OCI-LY7 (cell line): ENCODE measurements at regions not wholly inside any gene's neighbourhood (a gene's known extent, or its start where the extent isn't known, plus 50 kb on each side); places are given as distances from the start of the nearest gene placed in this dataset.

ENCODE experiments used
- BruUV-seq: library from RNA; stranded (reverse); fragments of 400-500 nt; replicated peaks from 2 replicates; lab custom pipeline; 2021; lab: Mats Ljungman, UMichigan
- CTCF ChIA-PET: fragments of 300-600 bp; sonication (Branson Sonifier 250); formaldehyde crosslinking; loops from one replicate; lab custom pipeline; 2022; ENCODE audit warnings: antibody characterized with exemption; ENCODE audit not compliant: unreplicated experiment; lab: Charles Lee
- POLR2A ChIA-PET: fragments of 300-600 bp; sonication (Branson Sonifier 250); formaldehyde crosslinking; loops from one replicate; lab custom pipeline; 2022; ENCODE audit warnings: antibody characterized with exemption; lab: Charles Lee
- DNase-seq: peaks from one replicate; pipeline ENCODE4 v3.0.0-alpha.2; 2015; ENCODE audit warnings: low spot score
- H2AFZ ChIP-seq: fragments of 200-600 bp; sonication (generic), shearing (Covaris generic); 2 replicates; pipeline ENCODE4 v1.6.1; 2014; ENCODE audit warnings: mild to moderate bottlenecking, antibody characterized with exemption, low read length, moderate library complexity
- H3K27ac ChIP-seq: fragments of 200-600 bp; sonication (generic); 2 replicates; pipeline ENCODE4 v1.5.1; 2014; ENCODE audit warnings: mixed run types, low read depth, mild to moderate bottlenecking, moderate library complexity, low read length, inconsistent platforms; ENCODE audit not compliant: poor library complexity, severe bottlenecking
- H3K36me3 ChIP-seq: fragments of 200-600 bp; sonication (generic); 2 replicates; pipeline ENCODE4 v1.6.1; 2014; ENCODE audit warnings: mild to moderate bottlenecking, antibody characterized with exemption, low read length, moderate library complexity, mixed read lengths; ENCODE audit not compliant: insufficient read depth
- H3K4me1 ChIP-seq: fragments of 200-600 bp; sonication (generic); 2 replicates; pipeline ENCODE4 v1.5.1; 2014; ENCODE audit warnings: mild to moderate bottlenecking, low read length; ENCODE audit not compliant: insufficient read depth, poor library complexity, severe bottlenecking
- H3K4me2 ChIP-seq: fragments of 200-600 bp; sonication (generic); 2 replicates; pipeline ENCODE4 v1.6.1; 2014; ENCODE audit warnings: mild to moderate bottlenecking, low read length
- H3K4me3 ChIP-seq: fragments of 200-600 bp; sonication (generic); 2 replicates; pipeline ENCODE4 v1.5.1; 2014; ENCODE audit warnings: mild to moderate bottlenecking, low read depth, low read length; ENCODE audit not compliant: poor library complexity, severe bottlenecking
- H3K79me2 ChIP-seq: fragments of 200-600 bp; sonication (generic); 2 replicates; pipeline ENCODE4 v1.6.1; 2016; ENCODE audit warnings: low read depth, mild to moderate bottlenecking, low read length, moderate library complexity, mixed read lengths; ENCODE audit not compliant: insufficient read depth
- H3K9me2 ChIP-seq: fragments of 200-600 bp; sonication (generic); 2 replicates; pipeline ENCODE4 v1.6.1; 2016; ENCODE audit warnings: mild to moderate bottlenecking, low read length, mixed read lengths; ENCODE audit not compliant: insufficient read depth
- H3K9me3 ChIP-seq: fragments of 200-600 bp; sonication (generic); 2 replicates; pipeline ENCODE4 v1.6.1; 2014; ENCODE audit warnings: mild to moderate bottlenecking, mixed run types, low read length, mixed read lengths
- H4K20me1 ChIP-seq: fragments of 200-600 bp; sonication (generic); 2 replicates; pipeline ENCODE4 v1.6.1; 2014; ENCODE audit warnings: mild to moderate bottlenecking, antibody characterized with exemption, low read length, moderate library complexity, mixed read lengths; ENCODE audit not compliant: insufficient read depth
- EZH2phosphoT487 ChIP-seq: fragments of 200-600 bp; sonication (generic); IDR thresholded peaks from 2 replicates; pipeline ENCODE4 v1.6.1; 2018; ENCODE audit warnings: low read depth, borderline replicate concordance, mild to moderate bottlenecking, mixed run types, antibody characterized with exemption, low read length, moderate library complexity, mixed read lengths
- intact Hi-C: fragments of 100-400 bp; cut with micrococcal nuclease; formaldehyde crosslinking; loops from one replicate; pipeline ENCODE4 v1.10.0; 2022; ENCODE audit not compliant: unreplicated experiment
- TF ChIP-seq, protein P1 (sequence below): fragments of 200-600 bp; sonication (generic); conservative IDR thresholded peaks from 2 replicates; pipeline ENCODE4 v1.5.1; 2014; ENCODE audit warnings: mild to moderate bottlenecking, antibody characterized with exemption, low read length, moderate library complexity, mixed read lengths

- Histone ChIP-seq H3K4me2 (no peak overlapping the region), H3K9me2 (no peaks in the 10 kb centered on the region), H3K27ac (no peak overlapping the region), H2AFZ (no peak overlapping the region), H3K9me3 (no peaks in the 10 kb centered on the region), H3K79me2 (no peaks in the 10 kb centered on the region), H3K4me1 (no peaks in the 10 kb centered on the region), H3K36me3 (no peaks in the 10 kb centered on the region), H3K4me3 (no peak overlapping the region), H4K20me1 (no peaks in the 10 kb centered on the region)
- ChIA-PET CTCF (no interaction called here), POLR2A (interaction anchor here (0.6 kb wide), 1 partner anchor 38 kb away, joined by 3 read pairs; no protein-coding TSS in a partner anchor)
- TF ChIP-seq EZH2phosphoT487: no peak
- TF ChIP-seq, protein P1, sequence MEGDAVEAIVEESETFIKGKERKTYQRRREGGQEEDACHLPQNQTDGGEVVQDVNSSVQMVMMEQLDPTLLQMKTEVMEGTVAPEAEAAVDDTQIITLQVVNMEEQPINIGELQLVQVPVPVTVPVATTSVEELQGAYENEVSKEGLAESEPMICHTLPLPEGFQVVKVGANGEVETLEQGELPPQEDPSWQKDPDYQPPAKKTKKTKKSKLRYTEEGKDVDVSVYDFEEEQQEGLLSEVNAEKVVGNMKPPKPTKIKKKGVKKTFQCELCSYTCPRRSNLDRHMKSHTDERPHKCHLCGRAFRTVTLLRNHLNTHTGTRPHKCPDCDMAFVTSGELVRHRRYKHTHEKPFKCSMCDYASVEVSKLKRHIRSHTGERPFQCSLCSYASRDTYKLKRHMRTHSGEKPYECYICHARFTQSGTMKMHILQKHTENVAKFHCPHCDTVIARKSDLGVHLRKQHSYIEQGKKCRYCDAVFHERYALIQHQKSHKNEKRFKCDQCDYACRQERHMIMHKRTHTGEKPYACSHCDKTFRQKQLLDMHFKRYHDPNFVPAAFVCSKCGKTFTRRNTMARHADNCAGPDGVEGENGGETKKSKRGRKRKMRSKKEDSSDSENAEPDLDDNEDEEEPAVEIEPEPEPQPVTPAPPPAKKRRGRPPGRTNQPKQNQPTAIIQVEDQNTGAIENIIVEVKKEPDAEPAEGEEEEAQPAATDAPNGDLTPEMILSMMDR: no peak
- intact Hi-C loops: no loop called here
- no peak for DNase-seq
- BruUV-seq: no TSS peak
Observed at GRCh38 chr12:105622220-105622619, 291.7 kb downstream of the C12orf75 start.

DNA sequence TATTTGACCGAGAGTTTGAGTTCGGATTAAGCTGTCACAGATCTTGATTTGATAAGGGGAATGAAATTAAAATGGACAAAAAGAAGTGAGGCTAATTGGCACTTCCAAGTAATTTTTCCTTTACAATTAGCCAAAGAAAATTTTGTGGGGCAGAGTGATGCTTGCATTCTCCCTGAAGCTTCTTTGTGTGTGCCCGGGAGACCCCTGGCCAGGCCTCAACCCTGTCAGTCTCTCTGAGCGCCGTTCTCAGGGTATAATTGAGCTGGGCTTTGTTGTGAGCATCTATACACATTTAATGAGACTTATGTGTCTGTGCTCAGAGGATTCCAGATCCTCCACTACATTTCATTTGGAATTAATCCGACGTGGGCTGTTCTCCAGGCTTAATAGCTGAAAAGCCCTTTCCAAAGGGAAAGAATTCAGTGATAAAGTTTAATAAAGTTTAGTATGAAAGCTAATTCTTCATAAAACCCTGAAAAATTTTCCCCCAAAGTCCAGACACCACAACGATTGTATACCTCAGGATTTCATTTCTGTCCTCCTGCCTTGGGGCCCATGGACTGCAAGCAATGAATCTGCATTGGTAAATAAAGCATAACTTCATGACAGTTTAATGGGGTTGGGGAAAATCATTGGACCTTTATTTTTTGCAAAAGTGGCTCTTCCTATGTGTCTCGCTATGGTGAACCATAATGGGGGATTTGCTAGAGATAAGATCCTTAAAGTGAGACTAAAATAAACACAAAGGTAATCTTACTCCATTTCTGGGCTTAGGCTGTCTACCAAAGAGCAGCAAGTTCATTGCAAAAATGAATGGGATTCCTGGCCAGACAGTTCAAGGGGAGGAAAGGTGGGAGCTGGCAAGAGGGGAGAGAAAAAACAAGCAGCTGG lies 292.6 kb downstream of the C12orf75 start:
- H3K27ac ChIP-seq: no peak overlapping the region
- no peaks in the 10 kb centered on the region for H3K4me1 ChIP-seq
- intact Hi-C loops: no loop called here
- H3K9me3 ChIP-seq: no peaks in the 10 kb centered on the region
- no peaks in the 10 kb centered on the region for H3K36me3 ChIP-seq
- no peak overlapping the region for H3K4me2 ChIP-seq
- no peak overlapping the region for H2AFZ ChIP-seq
- no peaks in the 10 kb centered on the region for H3K9me2 ChIP-seq
- ChIA-PET CTCF (no interaction called here), POLR2A (interaction anchor here (0.5 kb wide), 1 partner anchor 398 kb away, joined by 4 read pairs; no protein-coding TSS in a partner anchor)
- no TSS peak for BruUV-seq
- no peak overlapping the region for H3K4me3 ChIP-seq
- DNase-seq: no peak
- no peaks in the 10 kb centered on the region for H3K79me2 ChIP-seq
- H4K20me1 ChIP-seq: no peaks in the 10 kb centered on the region
- TF ChIP-seq, protein P1: no peak
- TF ChIP-seq EZH2phosphoT487: no peak

- ChIA-PET POLR2A (interaction anchor here (0.7 kb wide), 2 partner anchors 261 to 1177 kb away, joined by 3 to 4 read pairs; no protein-coding TSS in a partner anchor), CTCF (no interaction called here)
- H2AFZ ChIP-seq: no peak overlapping the region
- no peaks in the 10 kb centered on the region for H3K79me2 ChIP-seq
- intact Hi-C loops: no loop called here
- no peaks in the 10 kb centered on the region for H3K36me3 ChIP-seq
- no peak for DNase-seq
- TF ChIP-seq EZH2phosphoT487: no peak
- TF ChIP-seq, protein P1: no peak
- no peaks in the 10 kb centered on the region for H3K9me3 ChIP-seq
- BruUV-seq: no TSS peak
- no peak overlapping the region for H3K27ac ChIP-seq
- H3K9me2 ChIP-seq: no peaks in the 10 kb centered on the region
- no peaks in the 10 kb centered on the region for H3K4me1 ChIP-seq
- H3K4me2 ChIP-seq: no peak overlapping the region
- no peak overlapping the region for H3K4me3 ChIP-seq
- no peaks in the 10 kb centered on the region for H4K20me1 ChIP-seq
Observed at GRCh38 chr12:105626653-105627052, 296.2 kb downstream of the C12orf75 start.
